ENCODE measurements at regions not wholly inside any gene's neighbourhood (a gene's known extent, or its start where the extent isn't known, plus 50 kb on each side); places are given as distances from the start of the nearest gene placed in this dataset.
"Not testable (repeated sequence)": the region's sequence is repeated elsewhere in the genome, so short reads cannot be mapped to it uniquely, and the experiment has no call there.

GRCh38 chr6:109894181-109894580, 83.9 kb upstream of the GPR6 start:
- Histone ChIP-seq H3K4me3 (ENCODE audit: low read length) (no peak overlapping the region), H3K9ac (ENCODE audit: low read length) (no peak overlapping the region), H3K4me1 (ENCODE audit: control insufficient read depth, insufficient read depth, low read length) (peaks cover 21% of the 10 kb centered on the region), H3K27me3 (replicated peaks; ENCODE audit: control insufficient read depth, insufficient read depth, low read length) (no peaks in the 10 kb centered on the region), H3K36me3 (ENCODE audit: control insufficient read depth, insufficient read depth, low read length, severe bottlenecking) (no peaks in the 10 kb centered on the region), H3K9me3 (ENCODE audit: control insufficient read depth, low read length) (no peaks in the 10 kb centered on the region)
- no peak for DNase-seq (ENCODE audit: low read depth)

- Histone ChIP-seq H3K4me1 (ENCODE audit: control insufficient read depth, insufficient read depth, low read length) (peaks cover 18% of the 10 kb centered on the region), H3K36me3 (ENCODE audit: control insufficient read depth, insufficient read depth, low read length, severe bottlenecking) (no peaks in the 10 kb centered on the region), H3K4me3 (ENCODE audit: low read length) (no peak overlapping the region), H3K27me3 (replicated peaks; ENCODE audit: control insufficient read depth, insufficient read depth, low read length) (no peaks in the 10 kb centered on the region), H3K9me3 (ENCODE audit: control insufficient read depth, low read length) (no peaks in the 10 kb centered on the region), H3K9ac (ENCODE audit: low read length) (no peak overlapping the region)
- DNase-seq (ENCODE audit: low read depth), result peak; percentile 26
Measured at GRCh38 chr6:109896341-109896740, 81.8 kb upstream of the GPR6 start.

- no peaks in the 10 kb centered on the region for H3K9me3 ChIP-seq (ENCODE audit: control insufficient read depth, low read length)
- H3K27me3 ChIP-seq (replicated peaks; ENCODE audit: control insufficient read depth, insufficient read depth, low read length), result no peaks in the 10 kb centered on the region
- H3K4me3 ChIP-seq (ENCODE audit: low read length), result no peak overlapping the region
- H3K36me3 ChIP-seq (ENCODE audit: control insufficient read depth, insufficient read depth, low read length, severe bottlenecking), result no peaks in the 10 kb centered on the region
- H3K9ac ChIP-seq (ENCODE audit: low read length), result no peak overlapping the region
- DNase-seq (ENCODE audit: low read depth), result no peak
- peaks cover 12% of the 10 kb centered on the region for H3K4me1 ChIP-seq (ENCODE audit: control insufficient read depth, insufficient read depth, low read length)
Measured at GRCh38 chr6:109897025-109897424, 81.1 kb upstream of the GPR6 start.

GRCh38 chr6:109897561-109898080, 80.5 kb upstream of the GPR6 start:
- H3K9ac ChIP-seq (ENCODE audit: low read length), result no peak overlapping the region
- peaks cover 7% of the 10 kb centered on the region for H3K4me1 ChIP-seq (ENCODE audit: control insufficient read depth, insufficient read depth, low read length)
- H3K27me3 ChIP-seq (replicated peaks; ENCODE audit: control insufficient read depth, insufficient read depth, low read length), result no peaks in the 10 kb centered on the region
- H3K36me3 ChIP-seq (ENCODE audit: control insufficient read depth, insufficient read depth, low read length, severe bottlenecking), result no peaks in the 10 kb centered on the region
- no peak overlapping the region for H3K4me3 ChIP-seq (ENCODE audit: low read length)
- DNase-seq (ENCODE audit: low read depth), result no peak
- no peaks in the 10 kb centered on the region for H3K9me3 ChIP-seq (ENCODE audit: control insufficient read depth, low read length)

GRCh38 chr6:109901976-109902375, 76.1 kb upstream of the GPR6 start:
- H3K4me1 ChIP-seq (ENCODE audit: control insufficient read depth, insufficient read depth, low read length), result no peaks in the 10 kb centered on the region
- H3K9me3 ChIP-seq (ENCODE audit: control insufficient read depth, low read length), result no peaks in the 10 kb centered on the region
- H3K27me3 ChIP-seq (replicated peaks; ENCODE audit: control insufficient read depth, insufficient read depth, low read length), result peaks cover 3% of the 10 kb centered on the region
- no peak for DNase-seq (ENCODE audit: low read depth)
- no peak overlapping the region for H3K4me3 ChIP-seq (ENCODE audit: low read length)
- H3K36me3 ChIP-seq (ENCODE audit: control insufficient read depth, insufficient read depth, low read length, severe bottlenecking), result no peaks in the 10 kb centered on the region
- H3K9ac ChIP-seq (ENCODE audit: low read length), result no peak overlapping the region

- Histone ChIP-seq H3K4me1 (ENCODE audit: control insufficient read depth, insufficient read depth, low read length) (no peaks in the 10 kb centered on the region), H3K4me3 (ENCODE audit: low read length) (no peak overlapping the region), H3K9me3 (ENCODE audit: control insufficient read depth, low read length) (no peaks in the 10 kb centered on the region), H3K36me3 (ENCODE audit: control insufficient read depth, insufficient read depth, low read length, severe bottlenecking) (no peaks in the 10 kb centered on the region), H3K27me3 (replicated peaks; ENCODE audit: control insufficient read depth, insufficient read depth, low read length) (peaks cover 3% of the 10 kb centered on the region), H3K9ac (ENCODE audit: low read length) (no peak overlapping the region)
- DNase-seq (ENCODE audit: low read depth), result no peak
Measured at GRCh38 chr6:109902870-109903269, 75.2 kb upstream of the GPR6 start.

- Histone ChIP-seq H3K27me3 (replicated peaks; ENCODE audit: control insufficient read depth, insufficient read depth, low read length) (peaks cover 8% of the 10 kb centered on the region), H3K36me3 (ENCODE audit: control insufficient read depth, insufficient read depth, low read length, severe bottlenecking) (no peaks in the 10 kb centered on the region), H3K9me3 (ENCODE audit: control insufficient read depth, low read length) (no peaks in the 10 kb centered on the region), H3K4me3 (ENCODE audit: low read length) (no peak overlapping the region), H3K4me1 (ENCODE audit: control insufficient read depth, insufficient read depth, low read length) (peaks cover 7% of the 10 kb centered on the region), H3K9ac (ENCODE audit: low read length) (no peak overlapping the region)
- no peak for DNase-seq (ENCODE audit: low read depth)
Measured at GRCh38 chr6:109910571-109910970, 67.5 kb upstream of the GPR6 start.

GRCh38 chr6:109912118-109912517, 66.0 kb upstream of the GPR6 start:
- H3K36me3 ChIP-seq (ENCODE audit: control insufficient read depth, insufficient read depth, low read length, severe bottlenecking), result no peaks in the 10 kb centered on the region
- no peak overlapping the region for H3K9ac ChIP-seq (ENCODE audit: low read length)
- no peak overlapping the region for H3K4me3 ChIP-seq (ENCODE audit: low read length)
- no peak for DNase-seq (ENCODE audit: low read depth)
- H3K27me3 ChIP-seq (replicated peaks; ENCODE audit: control insufficient read depth, insufficient read depth, low read length), result peaks cover 8% of the 10 kb centered on the region
- no peaks in the 10 kb centered on the region for H3K9me3 ChIP-seq (ENCODE audit: control insufficient read depth, low read length)
- peaks cover 7% of the 10 kb centered on the region for H3K4me1 ChIP-seq (ENCODE audit: control insufficient read depth, insufficient read depth, low read length)

GRCh38 chr6:109912952-109913351, 65.2 kb upstream of the GPR6 start:
- Histone ChIP-seq H3K9me3 (ENCODE audit: control insufficient read depth, low read length) (no peaks in the 10 kb centered on the region), H3K36me3 (ENCODE audit: control insufficient read depth, insufficient read depth, low read length, severe bottlenecking) (no peaks in the 10 kb centered on the region), H3K27me3 (replicated peaks; ENCODE audit: control insufficient read depth, insufficient read depth, low read length) (peaks cover 8% of the 10 kb centered on the region), H3K4me1 (ENCODE audit: control insufficient read depth, insufficient read depth, low read length) (peaks cover 7% of the 10 kb centered on the region), H3K9ac (ENCODE audit: low read length) (no peak overlapping the region), H3K4me3 (ENCODE audit: low read length) (no peak overlapping the region)
- no peak for DNase-seq (ENCODE audit: low read depth)

GRCh38 chr6:109915748-109916147, 62.4 kb upstream of the GPR6 start:
- H3K36me3 ChIP-seq (ENCODE audit: control insufficient read depth, insufficient read depth, low read length, severe bottlenecking); H3K4me3 ChIP-seq (ENCODE audit: low read length); H3K9me3 ChIP-seq (ENCODE audit: control insufficient read depth, low read length); DNase-seq (ENCODE audit: low read depth); H3K4me1 ChIP-seq (ENCODE audit: control insufficient read depth, insufficient read depth, low read length); H3K27me3 ChIP-seq (replicated peaks; ENCODE audit: control insufficient read depth, insufficient read depth, low read length); H3K9ac ChIP-seq (ENCODE audit: low read length): not testable (repeated sequence)

GRCh38 chr6:109916759-109917158, 61.4 kb upstream of the GPR6 start:
- Histone ChIP-seq H3K36me3 (ENCODE audit: control insufficient read depth, insufficient read depth, low read length, severe bottlenecking) (no peaks in the 10 kb centered on the region), H3K4me3 (ENCODE audit: low read length) (no peak overlapping the region), H3K27me3 (replicated peaks; ENCODE audit: control insufficient read depth, insufficient read depth, low read length) (peaks cover 6% of the 10 kb centered on the region), H3K9me3 (ENCODE audit: control insufficient read depth, low read length) (no peaks in the 10 kb centered on the region), H3K4me1 (ENCODE audit: control insufficient read depth, insufficient read depth, low read length) (peaks cover 7% of the 10 kb centered on the region), H3K9ac (ENCODE audit: low read length) (no peak overlapping the region)
- no peak for DNase-seq (ENCODE audit: low read depth)

- no peak for DNase-seq (ENCODE audit: low read depth)
- peaks cover 7% of the 10 kb centered on the region for H3K4me1 ChIP-seq (ENCODE audit: control insufficient read depth, insufficient read depth, low read length)
Measured at GRCh38 chr6:109918227-109918626, 59.9 kb upstream of the GPR6 start.

More at GRCh38 chr6:109918227-109918626, 59.9 kb upstream of the GPR6 start:
- Histone ChIP-seq H3K4me3 (ENCODE audit: low read length) (no peak overlapping the region), H3K27me3 (replicated peaks; ENCODE audit: control insufficient read depth, insufficient read depth, low read length) (peaks cover 18% of the 10 kb centered on the region), H3K9ac (ENCODE audit: low read length) (no peak overlapping the region), H3K36me3 (ENCODE audit: control insufficient read depth, insufficient read depth, low read length, severe bottlenecking) (no peaks in the 10 kb centered on the region), H3K9me3 (ENCODE audit: control insufficient read depth, low read length) (no peaks in the 10 kb centered on the region)

Measured in adipocyte (in vitro differentiated cells).